ENCODE measurements at regions not wholly inside any gene's neighbourhood (a gene's known extent, or its start where the extent isn't known, plus 50 kb on each side); places are given as distances from the start of the nearest gene placed in this dataset.

- Histone ChIP-seq H3K14ac (replicated peaks; ENCODE audit: low read depth, low read length) (no peak overlapping the region), H2BK120ac (ENCODE audit: low read depth, low read length) (no peak overlapping the region), H3K56ac (ENCODE audit: extremely low read depth, insufficient read depth, low read length) (no peak overlapping the region), H2AFZ (replicated peaks; ENCODE audit: low read length, poor library complexity) (no peak overlapping the region), H3K9ac (ENCODE audit: low read depth, low read length) (no peak overlapping the region), H3K4me3 (ENCODE audit: insufficient read depth, low read depth, low read length) (no peak overlapping the region), H2AK5ac (ENCODE audit: low read depth, low read length) (no peak overlapping the region), H3K9me1 (ENCODE audit: insufficient read depth, low read length) (no peaks in the 10 kb centered on the region), H3K4ac (ENCODE audit: low read depth, low read length) (no peak overlapping the region), H3K79me1 (ENCODE audit: low read depth in 1 of 2, low read length in 2 of 2) (no peaks in the 10 kb centered on the region), H4K91ac (ENCODE audit: insufficient read depth, low read depth, low read length) (no peak overlapping the region), H3K27me3 (ENCODE audit: control insufficient read depth, insufficient read depth, low read length) (no peaks in the 10 kb centered on the region), H4K8ac (ENCODE audit: low read depth in 2 of 2, low read length in 2 of 2) (no peak overlapping the region), H4K20me1 (ENCODE audit: insufficient read depth, low read length) (no peaks in the 10 kb centered on the region), H2AK9ac (replicated peaks; ENCODE audit: low read depth, low read length, poor library complexity) (no peak overlapping the region), H2BK20ac (ENCODE audit: low read depth, low read length) (no peak overlapping the region), H3K36me3 (ENCODE audit: control insufficient read depth, insufficient read depth, low read length) (no peaks in the 10 kb centered on the region), H2BK15ac (ENCODE audit: low read depth, low read length) (no peak overlapping the region), H3K4me1 (ENCODE audit: control insufficient read depth, insufficient read depth, low read length) (no peaks in the 10 kb centered on the region), H3K4me2 (ENCODE audit: low read depth, low read length) (no peak overlapping the region), H3K23ac (ENCODE audit: low read depth, low read length) (no peak overlapping the region), H3K18ac (ENCODE audit: low read depth, low read length) (peak overlapping the region; percentile 74), H3K9me3 (ENCODE audit: control insufficient read depth, insufficient read depth, low read length) (no peaks in the 10 kb centered on the region), H3K27ac (ENCODE audit: insufficient read depth, low read length) (no peak overlapping the region), H4K5ac (ENCODE audit: low read depth, low read length) (no peak overlapping the region), H2BK5ac (ENCODE audit: low read depth, low read length, poor library complexity, severe bottlenecking) (no peak overlapping the region)
- BruUV-seq (replicated peaks): no TSS peak
- DNase-seq (no peak), ATAC-seq (ENCODE audit: low read depth) (no peak)
- intact Hi-C loops (cut with micrococcal nuclease) (no loop called here), dilution Hi-C loops (cut with HindIII; ENCODE audit: low sequenced_read_pairs, unreplicated experiment) (no loop called here), in situ Hi-C loops (cut with MboI; ENCODE audit: low sequenced_read_pairs) (no loop called here)
- no peak for TF ChIP-seq RCOR1 (IDR thresholded peaks at IDR 0.05; ENCODE audit: insufficient replicate concordance, low read length)
- no peak for TF ChIP-seq BHLHE40 (IDR thresholded peaks at IDR 0.05; ENCODE audit: low read depth, low read length)
- TF ChIP-seq CEBPB (IDR thresholded peaks at IDR 0.05; ENCODE audit: low read depth, low read length): no peak
- no peak for TF ChIP-seq NFE2L2 (IDR thresholded peaks at IDR 0.05; ENCODE audit: low read depth, low read length)
- no peak for TF ChIP-seq MAFK (IDR thresholded peaks at IDR 0.05; ENCODE audit: low read depth, low read length)
- no peak for TF ChIP-seq ELK1 (IDR thresholded peaks at IDR 0.05; ENCODE audit: borderline replicate concordance, low read depth, low read length)
- no peak for TF ChIP-seq RAD21 (IDR thresholded peaks at IDR 0.05; ENCODE audit: low read length)
- TF ChIP-seq CHD1 (IDR thresholded peaks at IDR 0.05; ENCODE audit: low read depth, low read length): no peak
- TF ChIP-seq POLR2A (IDR thresholded peaks at IDR 0.05; ENCODE audit: low read depth, low read length): no peak
- no peak for TF ChIP-seq RFX5 (IDR thresholded peaks at IDR 0.05; ENCODE audit: low read depth, low read length)
- no peak for TF ChIP-seq MXI1 (IDR thresholded peaks at IDR 0.05; ENCODE audit: borderline replicate concordance, low read depth, low read length)
- WGBS, 2 experiments (ENCODE audit: extremely low coverage in 2 of 2, insufficient read length in 1 of 2): no CpG with 5 or more reads among the region's 2 CpGs
- POLR2A ChIA-PET (ENCODE audit: unreplicated experiment): no interaction called here
- CTCF ChIA-PET: no interaction called here
These were observed 137.2 kb upstream of the HS3ST1 start for GRCh38 chr4:11565899-11566298.
